ENCODE measurements at regions not wholly inside any gene's neighbourhood (a gene's known extent, or its start where the extent isn't known, plus 50 kb on each side); places are given as distances from the start of the nearest gene placed in this dataset.
A peak's percentile ranks its signal among the peaks of the same experiment; 100 is the strongest.
"Not testable (repeated sequence)": the region's sequence is repeated elsewhere in the genome, so short reads cannot be mapped to it uniquely, and the experiment has no call there.

GRCh38 chr6:134577998-134578397 is 260.1 kb upstream of the SGK1 start:
- H3K36me3 Mint-ChIP-seq (ENCODE audit: low read depth): peaks cover 5% of the 10 kb centered on the region
- peaks cover 8% of the 10 kb centered on the region for H3K4me1 Mint-ChIP-seq (ENCODE audit: low read depth)
- peaks cover 21% of the 10 kb centered on the region for H3K9me3 Mint-ChIP-seq
- H3K4me3 Mint-ChIP-seq: no peak overlapping the region
- no peak overlapping the region for H3K27ac Mint-ChIP-seq
- DNase-seq (ENCODE audit: low spot score): no peak
- peaks cover 2% of the 10 kb centered on the region for H3K27me3 Mint-ChIP-seq (ENCODE audit: low read depth)

GRCh38 chr6:134575221-134575620 is 257.3 kb upstream of the SGK1 start:
- DNase-seq (ENCODE audit: low spot score): no peak
- Mint-ChIP-seq H3K4me3 (no peak overlapping the region), H3K4me1 (ENCODE audit: low read depth) (peaks cover 11% of the 10 kb centered on the region), H3K27ac (no peak overlapping the region), H3K27me3 (ENCODE audit: low read depth) (no peaks in the 10 kb centered on the region), H3K9me3 (peaks cover 41% of the 10 kb centered on the region), H3K36me3 (ENCODE audit: low read depth) (peaks cover 14% of the 10 kb centered on the region)

GRCh38 chr6:134574491-134574890 is 256.6 kb upstream of the SGK1 start:
- Mint-ChIP-seq H3K27ac (no peak overlapping the region), H3K36me3 (ENCODE audit: low read depth) (peaks cover 16% of the 10 kb centered on the region), H3K4me1 (ENCODE audit: low read depth) (peaks cover 11% of the 10 kb centered on the region), H3K27me3 (ENCODE audit: low read depth) (no peaks in the 10 kb centered on the region), H3K9me3 (peaks cover 39% of the 10 kb centered on the region), H3K4me3 (no peak overlapping the region)
- no peak for DNase-seq (ENCODE audit: low spot score)

GRCh38 chr6:134569996-134570395 is 252.1 kb upstream of the SGK1 start:
- peak overlapping the region; percentile 85 for H3K27ac Mint-ChIP-seq
- H3K27me3 Mint-ChIP-seq (ENCODE audit: low read depth); DNase-seq (ENCODE audit: low spot score): not testable (repeated sequence)
- H3K4me3 Mint-ChIP-seq: peak overlapping the region; percentile 68
- peaks cover 44% of the 10 kb centered on the region for H3K9me3 Mint-ChIP-seq
- H3K36me3 Mint-ChIP-seq (ENCODE audit: low read depth): peaks cover 24% of the 10 kb centered on the region
- peaks cover 23% of the 10 kb centered on the region for H3K4me1 Mint-ChIP-seq (ENCODE audit: low read depth)

GRCh38 chr6:134564705-134565104 is 246.8 kb upstream of the SGK1 start:
- H3K4me1 Mint-ChIP-seq (ENCODE audit: low read depth): peaks cover 15% of the 10 kb centered on the region
- no peaks in the 10 kb centered on the region for H3K27me3 Mint-ChIP-seq (ENCODE audit: low read depth)
- H3K4me3 Mint-ChIP-seq: no peak overlapping the region
- H3K27ac Mint-ChIP-seq: no peak overlapping the region
- no peak for DNase-seq (ENCODE audit: low spot score)
- H3K9me3 Mint-ChIP-seq: peaks cover 22% of the 10 kb centered on the region
- peaks cover 13% of the 10 kb centered on the region for H3K36me3 Mint-ChIP-seq (ENCODE audit: low read depth)

- Mint-ChIP-seq H3K4me1 (ENCODE audit: low read depth) (no peaks in the 10 kb centered on the region), H3K9me3 (peaks cover 14% of the 10 kb centered on the region), H3K27ac (no peak overlapping the region), H3K36me3 (ENCODE audit: low read depth) (peaks cover 2% of the 10 kb centered on the region), H3K27me3 (ENCODE audit: low read depth) (no peaks in the 10 kb centered on the region), H3K4me3 (no peak overlapping the region)
- no peak for DNase-seq (ENCODE audit: low spot score)
Observed at GRCh38 chr6:134560019-134560418, 242.1 kb upstream of the SGK1 start.

- no peaks in the 10 kb centered on the region for H3K27me3 Mint-ChIP-seq (ENCODE audit: low read depth)
- peaks cover 2% of the 10 kb centered on the region for H3K36me3 Mint-ChIP-seq (ENCODE audit: low read depth)
- DNase-seq (ENCODE audit: low spot score): no peak
- H3K4me3 Mint-ChIP-seq: no peak overlapping the region
- no peaks in the 10 kb centered on the region for H3K4me1 Mint-ChIP-seq (ENCODE audit: low read depth)
- H3K27ac Mint-ChIP-seq: no peak overlapping the region
- peaks cover 14% of the 10 kb centered on the region for H3K9me3 Mint-ChIP-seq
Observed at GRCh38 chr6:134557509-134557908, 239.6 kb upstream of the SGK1 start.

- Mint-ChIP-seq H3K4me3 (no peak overlapping the region), H3K4me1 (ENCODE audit: low read depth) (no peaks in the 10 kb centered on the region), H3K9me3 (peaks cover 9% of the 10 kb centered on the region), H3K27ac (no peak overlapping the region), H3K27me3 (ENCODE audit: low read depth) (peaks cover 3% of the 10 kb centered on the region), H3K36me3 (ENCODE audit: low read depth) (peaks cover 2% of the 10 kb centered on the region)
- no peak for DNase-seq (ENCODE audit: low spot score)
Observed at GRCh38 chr6:134555672-134556071, 237.8 kb upstream of the SGK1 start.

GRCh38 chr6:134553936-134554335 is 236.0 kb upstream of the SGK1 start:
- Mint-ChIP-seq H3K36me3 (ENCODE audit: low read depth) (peaks cover 2% of the 10 kb centered on the region), H3K27me3 (ENCODE audit: low read depth) (peaks cover 3% of the 10 kb centered on the region), H3K4me3 (no peak overlapping the region), H3K9me3 (peaks cover 9% of the 10 kb centered on the region), H3K4me1 (ENCODE audit: low read depth) (no peaks in the 10 kb centered on the region), H3K27ac (no peak overlapping the region)
- no peak for DNase-seq (ENCODE audit: low spot score)

GRCh38 chr6:134551245-134551960 is 233.5 kb upstream of the SGK1 start:
- Mint-ChIP-seq H3K27me3 (ENCODE audit: low read depth) (peaks cover 3% of the 10 kb centered on the region), H3K36me3 (ENCODE audit: low read depth) (peaks cover 2% of the 10 kb centered on the region), H3K4me3 (no peak overlapping the region), H3K9me3 (peaks cover 9% of the 10 kb centered on the region), H3K4me1 (ENCODE audit: low read depth) (no peaks in the 10 kb centered on the region), H3K27ac (no peak overlapping the region)
- DNase-seq (ENCODE audit: low spot score): no peak

GRCh38 chr6:134550604-134551003 is 232.7 kb upstream of the SGK1 start:
- peaks cover 1% of the 10 kb centered on the region for H3K36me3 Mint-ChIP-seq (ENCODE audit: low read depth)
- H3K9me3 Mint-ChIP-seq: peaks cover 8% of the 10 kb centered on the region
- no peak overlapping the region for H3K27ac Mint-ChIP-seq
- no peak for DNase-seq (ENCODE audit: low spot score)
- no peak overlapping the region for H3K4me3 Mint-ChIP-seq
- H3K4me1 Mint-ChIP-seq (ENCODE audit: low read depth): no peaks in the 10 kb centered on the region
- H3K27me3 Mint-ChIP-seq (ENCODE audit: low read depth): peaks cover 3% of the 10 kb centered on the region

- Mint-ChIP-seq H3K4me3 (no peak overlapping the region), H3K27ac (no peak overlapping the region)
Observed at GRCh38 chr6:134549854-134550253, 231.9 kb upstream of the SGK1 start.

GRCh38 chr6:134546962-134547645 is 229.2 kb upstream of the SGK1 start:
- Mint-ChIP-seq H3K4me1 (ENCODE audit: low read depth) (peaks cover 10% of the 10 kb centered on the region), H3K36me3 (ENCODE audit: low read depth) (peaks cover 2% of the 10 kb centered on the region), H3K27ac (no peak overlapping the region), H3K9me3 (peaks cover 6% of the 10 kb centered on the region), H3K4me3 (no peak overlapping the region), H3K27me3 (ENCODE audit: low read depth) (peaks cover 2% of the 10 kb centered on the region)
- DNase-seq (ENCODE audit: low spot score): no peak

More at GRCh38 chr6:134549854-134550253, 231.9 kb upstream of the SGK1 start:
- H3K27me3 Mint-ChIP-seq (ENCODE audit: low read depth): peaks cover 3% of the 10 kb centered on the region
- DNase-seq (ENCODE audit: low spot score): no peak
- H3K36me3 Mint-ChIP-seq (ENCODE audit: low read depth): no peaks in the 10 kb centered on the region
- no peaks in the 10 kb centered on the region for H3K4me1 Mint-ChIP-seq (ENCODE audit: low read depth)
- peaks cover 6% of the 10 kb centered on the region for H3K9me3 Mint-ChIP-seq

- Mint-ChIP-seq H3K27ac (no peak overlapping the region), H3K4me3 (no peak overlapping the region), H3K27me3 (ENCODE audit: low read depth) (no peaks in the 10 kb centered on the region), H3K36me3 (ENCODE audit: low read depth) (peaks cover 2% of the 10 kb centered on the region), H3K9me3 (peaks cover 6% of the 10 kb centered on the region), H3K4me1 (ENCODE audit: low read depth) (peaks cover 26% of the 10 kb centered on the region)
- DNase-seq (ENCODE audit: low spot score): no peak
Observed at GRCh38 chr6:134544737-134545136, 226.8 kb upstream of the SGK1 start.
